GM10266 (cell line): ENCODE measurements at regions not wholly inside any gene's neighbourhood (a gene's known extent, or its start where the extent isn't known, plus 50 kb on each side); places are given as distances from the start of the nearest gene placed in this dataset.

ENCODE experiments used
- DNase-seq: peaks from one replicate; pipeline ENCODE4 v3.0.0; 2012; ENCODE audit errors: extremely low spot score
- CTCF ChIP-seq: IDR thresholded peaks from 2 replicates; pipeline ENCODE4 v1.5.1; 2012; ENCODE audit warnings: mild to moderate bottlenecking, low read depth; ENCODE audit not compliant: control insufficient read depth, insufficient read depth; ENCODE audit errors: missing control alignments

GRCh38 chr17:70868149-70868548 lies 698.8 kb downstream of the KCNJ2 start:
- DNase-seq: no peak
- no peak for TF ChIP-seq CTCF

DNA sequence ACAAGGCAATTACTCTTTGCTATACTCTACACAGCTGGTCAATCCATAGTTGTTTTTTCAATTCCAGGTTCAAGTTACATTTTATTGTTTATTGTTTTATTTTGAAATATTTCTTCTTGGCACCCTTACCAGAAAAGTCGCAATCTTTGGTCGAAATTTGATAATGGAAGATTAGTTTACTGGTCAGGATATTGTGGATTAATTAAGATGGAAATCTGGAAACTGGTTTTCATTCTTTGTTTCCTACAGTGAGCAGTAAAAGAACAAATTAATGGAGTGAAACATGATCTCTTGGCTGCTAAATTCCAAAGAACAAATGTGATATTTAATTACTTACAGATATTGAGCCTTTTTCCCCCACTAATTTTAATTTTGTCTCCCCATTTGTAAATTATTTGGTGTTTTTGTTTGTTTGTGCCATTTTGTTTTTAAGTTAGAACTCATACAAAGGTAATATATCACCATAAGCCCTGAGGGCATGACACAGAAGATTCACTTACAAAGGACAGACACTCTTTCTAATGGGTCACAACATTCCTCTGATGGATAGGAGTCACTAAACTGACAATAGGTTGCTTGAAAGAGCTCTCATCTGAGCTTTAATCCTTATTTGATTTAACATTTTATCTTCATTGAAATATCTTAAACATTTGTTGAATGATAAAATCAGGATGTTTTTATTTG lies 700.2 kb downstream of the KCNJ2 start:
- no peak for DNase-seq
- TF ChIP-seq CTCF: no peak

GRCh38 chr17:70871180-70871818 lies 702.0 kb downstream of the KCNJ2 start:
- DNase-seq: no peak
- no peak for TF ChIP-seq CTCF

GRCh38 chr17:70872103-70872502 lies 702.8 kb downstream of the KCNJ2 start:
- TF ChIP-seq CTCF: no peak
- DNase-seq: no peak

- TF ChIP-seq CTCF: no peak
- no peak for DNase-seq
These were observed 706.5 kb downstream of the KCNJ2 start for GRCh38 chr17:70875729-70876310.

DNA sequence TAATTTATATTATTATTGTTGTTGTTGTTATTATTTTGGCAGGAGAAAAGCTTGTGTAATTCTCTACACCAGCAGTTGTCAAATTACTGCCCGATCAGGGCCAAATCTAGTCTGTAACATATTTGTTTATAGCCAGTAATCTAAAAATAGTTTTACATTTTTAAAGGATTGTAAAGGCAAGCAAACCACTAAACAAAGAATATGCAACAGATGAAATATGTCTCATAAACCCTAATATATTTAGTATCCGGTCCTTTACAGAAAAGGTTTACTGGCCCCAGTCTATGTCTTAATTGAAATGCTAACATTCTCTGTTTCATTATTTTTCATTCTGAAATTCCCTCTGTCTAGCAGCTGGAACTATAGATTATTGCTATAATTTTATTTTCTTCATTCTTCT lies 709.5 kb downstream of the KCNJ2 start:
- DNase-seq: no peak
- no peak for TF ChIP-seq CTCF

GRCh38 chr17:70879401-70879800 lies 710.1 kb downstream of the KCNJ2 start:
- no peak for TF ChIP-seq CTCF
- DNase-seq: no peak
